ENCODE measurements at regions not wholly inside any gene's neighbourhood (a gene's known extent, or its start where the extent isn't known, plus 50 kb on each side); places are given as distances from the start of the nearest gene placed in this dataset.
"Not testable (repeated sequence)": the region's sequence is repeated elsewhere in the genome, so short reads cannot be mapped to it uniquely, and the experiment has no call there.

DNA sequence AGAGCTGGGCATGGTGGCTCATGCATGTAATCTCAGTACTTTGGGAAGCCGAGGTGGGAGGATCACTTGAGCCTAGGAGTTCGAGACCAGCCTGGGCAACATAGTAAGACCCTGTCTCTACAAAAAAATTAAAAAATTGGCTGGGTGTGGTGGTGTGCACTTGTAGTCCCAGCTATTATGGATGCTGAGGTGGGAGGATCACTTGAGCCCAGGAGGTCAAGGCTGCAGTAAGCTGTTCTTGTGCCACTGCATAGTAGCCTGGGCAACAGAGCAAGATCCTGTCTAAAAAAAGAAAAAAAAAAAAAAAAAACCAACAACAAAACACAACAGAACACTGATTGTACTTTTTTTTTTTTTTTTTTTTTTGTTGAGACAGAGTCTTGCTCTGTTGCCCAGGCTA lies 74.0 kb upstream of the PSMA6 start:
- TF ChIP-seq, protein P1, sequence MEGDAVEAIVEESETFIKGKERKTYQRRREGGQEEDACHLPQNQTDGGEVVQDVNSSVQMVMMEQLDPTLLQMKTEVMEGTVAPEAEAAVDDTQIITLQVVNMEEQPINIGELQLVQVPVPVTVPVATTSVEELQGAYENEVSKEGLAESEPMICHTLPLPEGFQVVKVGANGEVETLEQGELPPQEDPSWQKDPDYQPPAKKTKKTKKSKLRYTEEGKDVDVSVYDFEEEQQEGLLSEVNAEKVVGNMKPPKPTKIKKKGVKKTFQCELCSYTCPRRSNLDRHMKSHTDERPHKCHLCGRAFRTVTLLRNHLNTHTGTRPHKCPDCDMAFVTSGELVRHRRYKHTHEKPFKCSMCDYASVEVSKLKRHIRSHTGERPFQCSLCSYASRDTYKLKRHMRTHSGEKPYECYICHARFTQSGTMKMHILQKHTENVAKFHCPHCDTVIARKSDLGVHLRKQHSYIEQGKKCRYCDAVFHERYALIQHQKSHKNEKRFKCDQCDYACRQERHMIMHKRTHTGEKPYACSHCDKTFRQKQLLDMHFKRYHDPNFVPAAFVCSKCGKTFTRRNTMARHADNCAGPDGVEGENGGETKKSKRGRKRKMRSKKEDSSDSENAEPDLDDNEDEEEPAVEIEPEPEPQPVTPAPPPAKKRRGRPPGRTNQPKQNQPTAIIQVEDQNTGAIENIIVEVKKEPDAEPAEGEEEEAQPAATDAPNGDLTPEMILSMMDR (IDR thresholded peaks at IDR 0.05): not testable (repeated sequence)
- not testable (repeated sequence) for TF ChIP-seq ZFX (IDR thresholded peaks at IDR 0.05; ENCODE audit: borderline replicate concordance)
